ENCODE measurements at regions not wholly inside any gene's neighbourhood (a gene's known extent, or its start where the extent isn't known, plus 50 kb on each side); places are given as distances from the start of the nearest gene placed in this dataset.
A peak's percentile ranks its signal among the peaks of the same experiment; 100 is the strongest.

GRCh38 chr2:236665101-236665500 lies 95.5 kb downstream of the ACKR3 start:
- H3K9me3 ChIP-seq (ENCODE audit: control insufficient read depth, low read length): no peaks in the 10 kb centered on the region
- intact Hi-C loops (cut with DNase I): no loop called here
- ATAC-seq: no peak
- H3K27ac ChIP-seq (ENCODE audit: low read length): no peak overlapping the region
- H3K4me1 ChIP-seq (ENCODE audit: control insufficient read depth, insufficient read depth, low read length): peaks cover 11% of the 10 kb centered on the region
- H3K4me3 ChIP-seq (ENCODE audit: low read length): no peak overlapping the region
- DNase-seq: no peak
- H3K27me3 ChIP-seq (ENCODE audit: control insufficient read depth, insufficient read depth): no peaks in the 10 kb centered on the region
- WGBS: 96% methylated on average over 7 of the region's 7 CpGs

- no peak overlapping the region for H3K27ac ChIP-seq (ENCODE audit: low read length)
- H3K4me1 ChIP-seq (ENCODE audit: control insufficient read depth, insufficient read depth, low read length): peaks cover 11% of the 10 kb centered on the region
- no peak for DNase-seq
- no peaks in the 10 kb centered on the region for H3K27me3 ChIP-seq (ENCODE audit: control insufficient read depth, insufficient read depth)
- no peak for ATAC-seq
- WGBS: 93% methylated on average over 11 of the region's 11 CpGs
- no peaks in the 10 kb centered on the region for H3K9me3 ChIP-seq (ENCODE audit: control insufficient read depth, low read length)
- H3K4me3 ChIP-seq (ENCODE audit: low read length): no peak overlapping the region
- intact Hi-C loops (cut with DNase I): no loop called here
These were observed 96.0 kb downstream of the ACKR3 start for GRCh38 chr2:236665572-236666118.

GRCh38 chr2:236666646-236667204 lies 97.1 kb downstream of the ACKR3 start:
- Histone ChIP-seq H3K4me1 (ENCODE audit: control insufficient read depth, insufficient read depth, low read length) (peaks cover 6% of the 10 kb centered on the region), H3K27ac (ENCODE audit: low read length) (no peak overlapping the region), H3K4me3 (ENCODE audit: low read length) (no peak overlapping the region), H3K9me3 (ENCODE audit: control insufficient read depth, low read length) (no peaks in the 10 kb centered on the region), H3K27me3 (ENCODE audit: control insufficient read depth, insufficient read depth) (no peaks in the 10 kb centered on the region)
- DNase-seq (no peak), ATAC-seq (no peak)
- WGBS: 92% methylated on average over 14 of the region's 14 CpGs
- intact Hi-C loops (cut with DNase I): no loop called here

GRCh38 chr2:236667526-236667925 lies 97.9 kb downstream of the ACKR3 start:
- H3K4me1 ChIP-seq (ENCODE audit: control insufficient read depth, insufficient read depth, low read length): peaks cover 6% of the 10 kb centered on the region
- no peaks in the 10 kb centered on the region for H3K27me3 ChIP-seq (ENCODE audit: control insufficient read depth, insufficient read depth)
- WGBS: 94% methylated on average over 4 of the region's 4 CpGs
- no peaks in the 10 kb centered on the region for H3K9me3 ChIP-seq (ENCODE audit: control insufficient read depth, low read length)
- no peak for ATAC-seq
- intact Hi-C loops (cut with DNase I): no loop called here
- no peak overlapping the region for H3K4me3 ChIP-seq (ENCODE audit: low read length)
- H3K27ac ChIP-seq (ENCODE audit: low read length): no peak overlapping the region
- DNase-seq: no peak

DNA sequence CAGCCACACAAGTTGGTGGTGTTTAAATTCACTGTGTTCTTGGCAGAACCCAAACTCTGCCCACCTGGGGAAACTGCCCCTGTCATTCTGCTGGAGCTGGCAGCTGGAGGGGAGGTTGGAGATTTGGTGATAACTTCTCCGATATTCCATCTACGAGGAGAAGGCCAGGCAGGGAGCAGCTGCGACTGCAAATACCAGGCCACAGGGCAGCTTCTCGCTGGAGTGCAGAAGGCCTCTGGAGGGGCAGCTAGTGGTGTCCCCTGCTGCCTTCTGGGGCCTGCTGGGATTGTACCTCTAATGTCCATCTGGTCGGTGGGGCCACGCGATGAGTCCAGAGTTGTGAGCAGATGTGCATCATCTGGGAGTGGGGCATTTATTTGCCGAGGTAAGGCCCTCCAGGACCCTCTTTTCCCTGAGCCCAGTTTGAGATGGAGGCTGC lies 98.9 kb downstream of the ACKR3 start:
- Histone ChIP-seq H3K4me1 (ENCODE audit: control insufficient read depth, insufficient read depth, low read length) (peaks cover 7% of the 10 kb centered on the region), H3K27ac (ENCODE audit: low read length) (no peak overlapping the region), H3K4me3 (ENCODE audit: low read length) (no peak overlapping the region), H3K9me3 (ENCODE audit: control insufficient read depth, low read length) (no peaks in the 10 kb centered on the region), H3K27me3 (ENCODE audit: control insufficient read depth, insufficient read depth) (no peaks in the 10 kb centered on the region)
- intact Hi-C loops (cut with DNase I): no loop called here
- no peak for DNase-seq
- ATAC-seq: no peak
- WGBS: 93% methylated on average over 8 of the region's 8 CpGs

DNA sequence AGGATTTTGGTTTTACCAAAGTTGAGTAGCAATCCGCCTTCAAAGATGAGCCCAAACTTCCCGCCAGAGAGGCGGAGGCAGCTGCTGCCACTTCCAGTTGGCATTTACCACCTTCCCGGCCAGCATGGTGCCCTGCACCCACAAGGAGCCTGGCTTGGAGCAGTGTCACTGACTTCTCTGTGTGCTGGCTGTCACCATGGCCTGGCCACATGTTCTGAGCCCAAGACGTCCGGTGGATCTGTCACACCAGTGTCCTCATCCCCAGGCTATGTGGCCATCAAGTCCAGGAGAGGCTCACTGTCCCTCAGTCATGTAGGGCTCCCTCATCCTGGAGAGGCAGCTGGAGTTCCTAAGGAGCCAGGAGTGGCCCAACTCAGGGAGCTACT lies 100.6 kb downstream of the ACKR3 start:
- Histone ChIP-seq H3K4me1 (ENCODE audit: control insufficient read depth, insufficient read depth, low read length) (peaks cover 7% of the 10 kb centered on the region), H3K27me3 (ENCODE audit: control insufficient read depth, insufficient read depth) (no peaks in the 10 kb centered on the region), H3K27ac (ENCODE audit: low read length) (peak overlapping the region; percentile 33), H3K4me3 (ENCODE audit: low read length) (no peak overlapping the region), H3K9me3 (ENCODE audit: control insufficient read depth, low read length) (no peaks in the 10 kb centered on the region)
- WGBS: 92% methylated on average over 6 of the region's 6 CpGs
- intact Hi-C loops (cut with DNase I): no loop called here
- no peak for DNase-seq
- ATAC-seq: no peak

DNA sequence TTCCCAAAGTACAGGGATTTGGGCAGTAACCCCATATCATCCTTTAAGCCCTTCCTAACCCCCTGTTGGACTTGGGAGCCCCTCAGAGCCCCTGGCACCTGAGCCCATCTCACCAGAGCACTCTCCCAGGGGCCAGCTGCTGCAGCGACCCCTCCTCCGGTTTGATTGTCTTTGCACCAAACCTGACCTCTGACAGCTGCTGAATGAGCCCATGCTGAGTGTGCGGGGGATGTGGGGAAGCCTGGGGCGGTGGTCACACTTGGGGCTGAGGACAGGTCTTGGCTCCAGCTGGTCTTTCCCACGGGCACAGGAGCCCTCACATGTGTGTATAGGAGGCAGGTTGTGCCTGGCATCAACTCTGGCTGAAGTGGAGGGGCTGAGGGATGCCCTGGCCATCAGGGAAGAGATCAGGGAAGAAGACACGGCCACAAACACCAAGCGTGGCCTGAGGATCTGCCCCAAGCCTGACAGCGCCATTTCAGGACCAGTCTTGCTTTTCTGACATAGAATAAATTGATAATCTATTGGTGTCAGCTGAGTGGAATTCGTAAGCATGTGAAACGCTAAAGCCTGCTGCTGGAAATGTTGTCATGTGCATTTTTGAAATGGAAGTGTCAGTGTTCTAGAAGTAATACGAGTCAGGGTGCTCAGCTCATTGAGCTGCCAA lies 102.4 kb downstream of the ACKR3 start:
- intact Hi-C loops (cut with DNase I): no loop called here
- peak in 1 of 3 donors; percentile 16 for DNase-seq

GRCh38 chr2:236672606-236673005 lies 103.0 kb downstream of the ACKR3 start:
- intact Hi-C loops (cut with DNase I): no loop called here
- Histone ChIP-seq H3K4me3 (ENCODE audit: low read length) (no peak overlapping the region), H3K9me3 (ENCODE audit: control insufficient read depth, low read length) (no peaks in the 10 kb centered on the region), H3K27me3 (ENCODE audit: control insufficient read depth, insufficient read depth) (no peaks in the 10 kb centered on the region), H3K4me1 (ENCODE audit: control insufficient read depth, insufficient read depth, low read length) (peaks cover 7% of the 10 kb centered on the region), H3K27ac (ENCODE audit: low read length) (no peak overlapping the region)
- WGBS: 96% methylated on average over 5 of the region's 5 CpGs
- DNase-seq (peak in 1 of 3 donors; percentile 1), ATAC-seq (no peak)

More for the DNA sequence above, 102.4 kb downstream of the ACKR3 start:
- Histone ChIP-seq H3K9me3 (ENCODE audit: control insufficient read depth, low read length) (no peaks in the 10 kb centered on the region), H3K4me1 (ENCODE audit: control insufficient read depth, insufficient read depth, low read length) (peaks cover 7% of the 10 kb centered on the region), H3K27me3 (ENCODE audit: control insufficient read depth, insufficient read depth) (no peaks in the 10 kb centered on the region), H3K4me3 (ENCODE audit: low read length) (no peak overlapping the region), H3K27ac (ENCODE audit: low read length) (no peak overlapping the region)
- no peak for ATAC-seq
- WGBS: 87% methylated on average over 11 of the region's 11 CpGs

- intact Hi-C loops (cut with DNase I): no loop called here
- 77% methylated on average over 14 of the region's 14 CpGs for WGBS
- Histone ChIP-seq H3K27ac (ENCODE audit: low read length) (no peak overlapping the region), H3K4me3 (ENCODE audit: low read length) (no peak overlapping the region), H3K9me3 (ENCODE audit: control insufficient read depth, low read length) (no peaks in the 10 kb centered on the region), H3K4me1 (ENCODE audit: control insufficient read depth, insufficient read depth, low read length) (peaks cover 7% of the 10 kb centered on the region), H3K27me3 (ENCODE audit: control insufficient read depth, insufficient read depth) (no peaks in the 10 kb centered on the region)
- peak in 1 of 2 donors; percentile 40 for ATAC-seq
- peak in 1 of 3 donors; percentile 23 for DNase-seq
These were observed 103.6 kb downstream of the ACKR3 start for GRCh38 chr2:236673126-236673822.

DNA sequence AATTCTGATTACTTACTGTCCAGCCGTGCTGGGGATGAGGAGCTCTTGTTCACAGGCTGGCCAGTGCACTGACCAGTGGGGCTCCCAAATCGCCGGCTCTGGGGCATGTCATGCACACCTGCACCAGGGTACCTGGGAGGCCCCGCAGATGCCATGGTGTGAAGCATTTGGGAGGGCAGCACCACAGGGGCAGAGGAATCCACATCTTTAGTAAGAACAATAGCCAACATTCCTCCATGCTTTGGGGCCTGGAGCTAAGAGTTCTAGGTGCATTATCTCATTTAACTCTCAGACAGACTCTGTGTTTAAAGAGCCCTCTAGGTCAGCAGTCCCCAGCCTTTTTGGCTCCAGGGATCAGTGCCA lies 104.2 kb downstream of the ACKR3 start:
- peaks cover 7% of the 10 kb centered on the region for H3K4me1 ChIP-seq (ENCODE audit: control insufficient read depth, insufficient read depth, low read length)
- H3K9me3 ChIP-seq (ENCODE audit: control insufficient read depth, low read length): no peaks in the 10 kb centered on the region
- no peaks in the 10 kb centered on the region for H3K27me3 ChIP-seq (ENCODE audit: control insufficient read depth, insufficient read depth)
- intact Hi-C loops (cut with DNase I): no loop called here
- ATAC-seq (no peak), DNase-seq (no peak)
- 87% methylated on average over 4 of the region's 4 CpGs for WGBS
- no peak overlapping the region for H3K27ac ChIP-seq (ENCODE audit: low read length)
- no peak overlapping the region for H3K4me3 ChIP-seq (ENCODE audit: low read length)

DNA sequence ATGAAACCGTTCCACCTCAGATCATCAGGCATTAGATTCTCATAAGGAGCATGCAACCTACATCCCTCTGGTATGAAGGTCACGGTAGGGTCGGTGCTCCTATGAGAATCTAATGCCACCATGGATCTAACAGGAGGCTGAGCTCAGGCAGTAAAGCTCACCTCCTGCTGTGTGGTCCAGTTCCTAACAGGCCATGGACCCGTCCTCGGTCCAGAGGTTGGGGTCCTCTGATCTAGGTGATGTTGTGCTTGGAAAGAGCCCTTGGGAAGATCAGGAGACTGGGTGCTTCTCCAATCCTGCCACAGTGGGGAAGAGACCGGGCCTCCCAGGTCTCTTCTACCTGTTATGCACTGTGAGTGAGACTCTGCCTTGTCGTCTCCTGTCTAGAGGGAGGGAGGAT lies 104.6 kb downstream of the ACKR3 start:
- no peak overlapping the region for H3K4me3 ChIP-seq (ENCODE audit: low read length)
- WGBS: 94% methylated on average over 7 of the region's 7 CpGs
- ATAC-seq (no peak), DNase-seq (no peak)
- H3K9me3 ChIP-seq (ENCODE audit: control insufficient read depth, low read length): no peaks in the 10 kb centered on the region
- H3K27ac ChIP-seq (ENCODE audit: low read length): no peak overlapping the region
- no peaks in the 10 kb centered on the region for H3K27me3 ChIP-seq (ENCODE audit: control insufficient read depth, insufficient read depth)
- peaks cover 7% of the 10 kb centered on the region for H3K4me1 ChIP-seq (ENCODE audit: control insufficient read depth, insufficient read depth, low read length)
- intact Hi-C loops (cut with DNase I): no loop called here

All from right cardiac atrium (tissue), 5 donors.